ENCODE measurements at regions not wholly inside any gene's neighbourhood (a gene's known extent, or its start where the extent isn't known, plus 50 kb on each side); places are given as distances from the start of the nearest gene placed in this dataset.

GRCh38 chr10:30782157-30782536 is 152.6 kb upstream of the LYZL2 start:
- TF ChIP-seq ARNTL (CRISPR knock-in tag; IDR thresholded peaks at IDR 0.05; ENCODE audit: borderline replicate concordance, low read depth), result no peak
- ATAC-seq, result no peak

- no peak for ATAC-seq
- TF ChIP-seq CSDC2 (CRISPR knock-in tag; IDR thresholded peaks at IDR 0.05), result no peak
- TF ChIP-seq CSRNP3 (CRISPR knock-in tag; IDR thresholded peaks at IDR 0.05), result no peak
- no peak for TF ChIP-seq ESRRG (CRISPR knock-in tag; IDR thresholded peaks at IDR 0.05)
- TF ChIP-seq POU6F1 (CRISPR knock-in tag; IDR thresholded peaks at IDR 0.05; ENCODE audit: borderline replicate concordance, low read depth), result no peak
- no peak for TF ChIP-seq TCF4 (CRISPR knock-in tag; IDR thresholded peaks at IDR 0.05; ENCODE audit: borderline replicate concordance)
- no peak for TF ChIP-seq ZFP3 (CRISPR knock-in tag; IDR thresholded peaks at IDR 0.05)
- TF ChIP-seq BACH2 (CRISPR knock-in tag; IDR thresholded peaks at IDR 0.05; ENCODE audit: borderline replicate concordance), result no peak
- no peak for TF ChIP-seq TOX (CRISPR knock-in tag; IDR thresholded peaks at IDR 0.05; ENCODE audit: borderline replicate concordance)
- no peak for TF ChIP-seq ARNTL (CRISPR knock-in tag; IDR thresholded peaks at IDR 0.05; ENCODE audit: borderline replicate concordance, low read depth)
Observed at GRCh38 chr10:30781670-30782121, 152.1 kb upstream of the LYZL2 start.

- no peak for ATAC-seq
Observed at GRCh38 chr10:30778769-30779168, 149.2 kb upstream of the LYZL2 start.

GRCh38 chr10:30775779-30776591 is 146.4 kb upstream of the LYZL2 start:
- ATAC-seq, result peak; percentile 95
- TF ChIP-seq GLIS3 (CRISPR knock-in tag; IDR thresholded peaks at IDR 0.05) (no peak), TOX (CRISPR knock-in tag; IDR thresholded peaks at IDR 0.05; ENCODE audit: borderline replicate concordance) (no peak), PATZ1 (CRISPR knock-in tag; IDR thresholded peaks at IDR 0.05; ENCODE audit: borderline replicate concordance) (no peak), RARB (CRISPR knock-in tag; IDR thresholded peaks at IDR 0.05) (no peak), OSR1 (CRISPR knock-in tag; IDR thresholded peaks at IDR 0.05) (no peak)

More at GRCh38 chr10:30778769-30779168, 149.2 kb upstream of the LYZL2 start:
- no peak for TF ChIP-seq CSDC2 (CRISPR knock-in tag; IDR thresholded peaks at IDR 0.05)
- no peak for TF ChIP-seq ISL1 (CRISPR knock-in tag; IDR thresholded peaks at IDR 0.05)
- TF ChIP-seq TSHZ2 (CRISPR knock-in tag; IDR thresholded peaks at IDR 0.05), result no peak
- no peak for TF ChIP-seq ZFP3 (CRISPR knock-in tag; IDR thresholded peaks at IDR 0.05)
- TF ChIP-seq ARNTL (CRISPR knock-in tag; IDR thresholded peaks at IDR 0.05; ENCODE audit: borderline replicate concordance, low read depth), result no peak
- no peak for TF ChIP-seq TCF4 (CRISPR knock-in tag; IDR thresholded peaks at IDR 0.05; ENCODE audit: borderline replicate concordance)
- TF ChIP-seq PPARA (CRISPR knock-in tag; IDR thresholded peaks at IDR 0.05; ENCODE audit: borderline replicate concordance), result no peak
- no peak for TF ChIP-seq CREB5 (CRISPR knock-in tag; IDR thresholded peaks at IDR 0.05; ENCODE audit: low read depth)

Measured in SK-N-SH treated with all-trans-retinoic acid at 6 μM for 48 hours (cell line).